ENCODE measurements at regions not wholly inside any gene's neighbourhood (a gene's known extent, or its start where the extent isn't known, plus 50 kb on each side); places are given as distances from the start of the nearest gene placed in this dataset.

DNA sequence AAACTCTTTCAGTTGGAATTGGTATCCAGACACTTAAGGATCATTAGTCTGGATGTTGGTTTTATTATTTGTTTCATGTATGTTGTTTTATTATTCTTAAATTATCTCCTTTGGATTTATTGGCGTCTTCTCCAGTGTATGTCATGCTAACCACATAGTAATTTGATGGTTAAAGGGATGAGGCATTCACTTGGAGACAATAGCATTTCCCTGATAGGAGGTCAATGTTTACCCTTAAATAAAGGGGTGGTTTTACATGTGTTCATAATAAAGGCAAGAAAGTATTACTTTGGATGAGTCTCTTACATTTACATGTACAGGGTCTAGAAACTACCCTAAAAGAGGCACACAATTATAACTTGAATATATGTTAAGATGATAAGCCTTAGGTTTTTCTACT is 51.2 kb upstream of the RNF144B start:
- TF ChIP-seq, protein P1, sequence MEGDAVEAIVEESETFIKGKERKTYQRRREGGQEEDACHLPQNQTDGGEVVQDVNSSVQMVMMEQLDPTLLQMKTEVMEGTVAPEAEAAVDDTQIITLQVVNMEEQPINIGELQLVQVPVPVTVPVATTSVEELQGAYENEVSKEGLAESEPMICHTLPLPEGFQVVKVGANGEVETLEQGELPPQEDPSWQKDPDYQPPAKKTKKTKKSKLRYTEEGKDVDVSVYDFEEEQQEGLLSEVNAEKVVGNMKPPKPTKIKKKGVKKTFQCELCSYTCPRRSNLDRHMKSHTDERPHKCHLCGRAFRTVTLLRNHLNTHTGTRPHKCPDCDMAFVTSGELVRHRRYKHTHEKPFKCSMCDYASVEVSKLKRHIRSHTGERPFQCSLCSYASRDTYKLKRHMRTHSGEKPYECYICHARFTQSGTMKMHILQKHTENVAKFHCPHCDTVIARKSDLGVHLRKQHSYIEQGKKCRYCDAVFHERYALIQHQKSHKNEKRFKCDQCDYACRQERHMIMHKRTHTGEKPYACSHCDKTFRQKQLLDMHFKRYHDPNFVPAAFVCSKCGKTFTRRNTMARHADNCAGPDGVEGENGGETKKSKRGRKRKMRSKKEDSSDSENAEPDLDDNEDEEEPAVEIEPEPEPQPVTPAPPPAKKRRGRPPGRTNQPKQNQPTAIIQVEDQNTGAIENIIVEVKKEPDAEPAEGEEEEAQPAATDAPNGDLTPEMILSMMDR (conservative IDR thresholded peaks at IDR 0.05 in 1 of 2, IDR thresholded peaks at IDR 0.05 in 1 of 2; ENCODE audit: low read depth in 1 of 2, low read length in 2 of 2), result no peak
- no peak for TF ChIP-seq EZH2 (IDR thresholded peaks at IDR 0.05; ENCODE audit: low read length, missing control alignments)

Measured in fibroblast of lung (primary cell).